Lower leg skin (tissue), 3 donors: ENCODE measurements at regions not wholly inside any gene's neighbourhood (a gene's known extent, or its start where the extent isn't known, plus 50 kb on each side); places are given as distances from the start of the nearest gene placed in this dataset.

Experiments used
- POLR2A ChIP-seq, 2 donors: fragments of 450-650 bp; IDR thresholded peaks; one replicate each; pipeline ENCODE4 v1.6.1; 2016 to 2017; ENCODE audit warnings: antibody characterized with exemption in 2 of 2, mild to moderate bottlenecking in 1 of 2, moderate library complexity in 1 of 2
- TF ChIP-seq, protein P1 (sequence below), 3 donors: fragments of 450-650 bp; IDR thresholded peaks; one replicate each; pipeline ENCODE4 v1.5.1; 2016; ENCODE audit warnings: antibody characterized with exemption in 3 of 3, mild to moderate bottlenecking in 3 of 3, moderate library complexity in 2 of 3

DNA sequence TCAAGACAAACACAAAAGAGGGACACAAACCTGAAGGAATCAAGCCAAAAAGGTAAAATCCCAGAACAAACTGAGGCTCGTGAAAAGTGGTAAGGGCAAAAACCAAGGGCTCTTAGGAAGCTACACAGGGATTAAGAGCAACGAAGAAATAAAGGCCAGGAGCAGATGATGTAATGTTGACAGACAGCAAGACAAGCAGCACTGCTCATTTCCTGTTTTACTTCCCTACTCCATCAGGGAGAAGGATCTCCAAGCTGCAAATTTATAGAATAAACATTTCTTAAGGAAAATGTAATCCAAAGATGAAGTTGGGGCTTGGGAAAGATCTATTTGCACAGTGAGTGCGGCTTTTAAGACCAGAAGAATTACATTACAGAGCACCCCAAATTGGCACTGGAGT is 182.3 kb upstream of the MAP1B start:
- TF ChIP-seq, protein P1, sequence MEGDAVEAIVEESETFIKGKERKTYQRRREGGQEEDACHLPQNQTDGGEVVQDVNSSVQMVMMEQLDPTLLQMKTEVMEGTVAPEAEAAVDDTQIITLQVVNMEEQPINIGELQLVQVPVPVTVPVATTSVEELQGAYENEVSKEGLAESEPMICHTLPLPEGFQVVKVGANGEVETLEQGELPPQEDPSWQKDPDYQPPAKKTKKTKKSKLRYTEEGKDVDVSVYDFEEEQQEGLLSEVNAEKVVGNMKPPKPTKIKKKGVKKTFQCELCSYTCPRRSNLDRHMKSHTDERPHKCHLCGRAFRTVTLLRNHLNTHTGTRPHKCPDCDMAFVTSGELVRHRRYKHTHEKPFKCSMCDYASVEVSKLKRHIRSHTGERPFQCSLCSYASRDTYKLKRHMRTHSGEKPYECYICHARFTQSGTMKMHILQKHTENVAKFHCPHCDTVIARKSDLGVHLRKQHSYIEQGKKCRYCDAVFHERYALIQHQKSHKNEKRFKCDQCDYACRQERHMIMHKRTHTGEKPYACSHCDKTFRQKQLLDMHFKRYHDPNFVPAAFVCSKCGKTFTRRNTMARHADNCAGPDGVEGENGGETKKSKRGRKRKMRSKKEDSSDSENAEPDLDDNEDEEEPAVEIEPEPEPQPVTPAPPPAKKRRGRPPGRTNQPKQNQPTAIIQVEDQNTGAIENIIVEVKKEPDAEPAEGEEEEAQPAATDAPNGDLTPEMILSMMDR (IDR thresholded peaks at IDR 0.05): no peak
- TF ChIP-seq POLR2A (IDR thresholded peaks at IDR 0.05): no peak
